ENCODE measurements at regions not wholly inside any gene's neighbourhood (a gene's known extent, or its start where the extent isn't known, plus 50 kb on each side); places are given as distances from the start of the nearest gene placed in this dataset.
"Not testable (repeated sequence)": the region's sequence is repeated elsewhere in the genome, so short reads cannot be mapped to it uniquely, and the experiment has no call there.

DNA sequence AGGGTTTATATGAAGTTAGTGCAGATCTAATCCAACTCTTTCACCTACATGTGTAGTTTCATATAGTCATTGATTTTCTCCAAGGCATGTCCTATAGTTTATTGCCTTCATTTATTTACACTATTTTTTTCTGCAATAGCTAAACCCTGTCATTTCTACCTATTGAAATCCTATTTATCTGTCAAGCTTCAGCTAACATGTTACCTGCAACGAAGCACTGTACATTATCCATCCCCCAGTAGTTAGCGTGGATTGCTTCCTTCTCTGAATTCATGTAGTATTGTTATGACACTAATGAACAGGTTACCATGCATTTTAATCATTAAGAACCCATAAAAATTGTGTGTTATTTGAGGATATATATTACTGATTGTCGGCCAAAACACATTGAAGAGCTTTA lies 742.9 kb upstream of the PCDH20 start:
- TF ChIP-seq, protein P1, sequence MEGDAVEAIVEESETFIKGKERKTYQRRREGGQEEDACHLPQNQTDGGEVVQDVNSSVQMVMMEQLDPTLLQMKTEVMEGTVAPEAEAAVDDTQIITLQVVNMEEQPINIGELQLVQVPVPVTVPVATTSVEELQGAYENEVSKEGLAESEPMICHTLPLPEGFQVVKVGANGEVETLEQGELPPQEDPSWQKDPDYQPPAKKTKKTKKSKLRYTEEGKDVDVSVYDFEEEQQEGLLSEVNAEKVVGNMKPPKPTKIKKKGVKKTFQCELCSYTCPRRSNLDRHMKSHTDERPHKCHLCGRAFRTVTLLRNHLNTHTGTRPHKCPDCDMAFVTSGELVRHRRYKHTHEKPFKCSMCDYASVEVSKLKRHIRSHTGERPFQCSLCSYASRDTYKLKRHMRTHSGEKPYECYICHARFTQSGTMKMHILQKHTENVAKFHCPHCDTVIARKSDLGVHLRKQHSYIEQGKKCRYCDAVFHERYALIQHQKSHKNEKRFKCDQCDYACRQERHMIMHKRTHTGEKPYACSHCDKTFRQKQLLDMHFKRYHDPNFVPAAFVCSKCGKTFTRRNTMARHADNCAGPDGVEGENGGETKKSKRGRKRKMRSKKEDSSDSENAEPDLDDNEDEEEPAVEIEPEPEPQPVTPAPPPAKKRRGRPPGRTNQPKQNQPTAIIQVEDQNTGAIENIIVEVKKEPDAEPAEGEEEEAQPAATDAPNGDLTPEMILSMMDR (IDR thresholded peaks at IDR 0.05; ENCODE audit: low read depth, low read length), result no peak
- DNase-seq (ENCODE audit: extremely low read depth, low read depth), result no peak

- not testable (repeated sequence) for DNase-seq (ENCODE audit: extremely low read depth, low read depth)
Observed at GRCh38 chr13:62151724-62152123, 736.1 kb upstream of the PCDH20 start.

- no peak for DNase-seq (ENCODE audit: extremely low read depth, low read depth)
- TF ChIP-seq, protein P1 (IDR thresholded peaks at IDR 0.05; ENCODE audit: low read depth, low read length), result no peak
Observed at GRCh38 chr13:62142048-62142447, 726.4 kb upstream of the PCDH20 start.

GRCh38 chr13:62139597-62139996 lies 723.9 kb upstream of the PCDH20 start:
- TF ChIP-seq, protein P1 (IDR thresholded peaks at IDR 0.05; ENCODE audit: low read depth, low read length), result no peak
- no peak for DNase-seq (ENCODE audit: extremely low read depth, low read depth)

- TF ChIP-seq, protein P1 (IDR thresholded peaks at IDR 0.05; ENCODE audit: low read depth, low read length), result no peak
- DNase-seq (ENCODE audit: extremely low read depth, low read depth), result no peak
Observed at GRCh38 chr13:62137629-62138405, 722.2 kb upstream of the PCDH20 start.

DNA sequence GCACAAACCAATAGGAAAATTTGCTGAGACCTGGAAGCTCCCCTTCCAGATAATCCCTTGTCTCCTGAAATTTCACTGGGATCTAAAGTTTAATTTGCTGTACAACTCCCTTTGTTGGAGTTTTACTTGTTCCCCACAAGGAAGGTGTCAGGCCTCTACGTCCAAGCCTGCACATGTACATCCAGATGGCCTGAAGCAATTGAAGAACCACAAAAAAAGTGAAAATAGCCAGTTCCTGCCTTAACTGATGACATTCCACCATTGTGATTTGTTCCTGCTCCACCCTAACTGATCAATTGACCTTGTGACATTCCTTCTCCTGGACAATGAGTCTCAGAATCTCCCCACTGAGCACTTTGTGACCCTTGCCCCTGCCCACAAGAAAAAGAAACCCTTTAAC lies 716.0 kb upstream of the PCDH20 start:
- DNase-seq (ENCODE audit: extremely low read depth, low read depth), result no peak
- TF ChIP-seq, protein P1 (IDR thresholded peaks at IDR 0.05; ENCODE audit: low read depth, low read length), result no peak

DNA sequence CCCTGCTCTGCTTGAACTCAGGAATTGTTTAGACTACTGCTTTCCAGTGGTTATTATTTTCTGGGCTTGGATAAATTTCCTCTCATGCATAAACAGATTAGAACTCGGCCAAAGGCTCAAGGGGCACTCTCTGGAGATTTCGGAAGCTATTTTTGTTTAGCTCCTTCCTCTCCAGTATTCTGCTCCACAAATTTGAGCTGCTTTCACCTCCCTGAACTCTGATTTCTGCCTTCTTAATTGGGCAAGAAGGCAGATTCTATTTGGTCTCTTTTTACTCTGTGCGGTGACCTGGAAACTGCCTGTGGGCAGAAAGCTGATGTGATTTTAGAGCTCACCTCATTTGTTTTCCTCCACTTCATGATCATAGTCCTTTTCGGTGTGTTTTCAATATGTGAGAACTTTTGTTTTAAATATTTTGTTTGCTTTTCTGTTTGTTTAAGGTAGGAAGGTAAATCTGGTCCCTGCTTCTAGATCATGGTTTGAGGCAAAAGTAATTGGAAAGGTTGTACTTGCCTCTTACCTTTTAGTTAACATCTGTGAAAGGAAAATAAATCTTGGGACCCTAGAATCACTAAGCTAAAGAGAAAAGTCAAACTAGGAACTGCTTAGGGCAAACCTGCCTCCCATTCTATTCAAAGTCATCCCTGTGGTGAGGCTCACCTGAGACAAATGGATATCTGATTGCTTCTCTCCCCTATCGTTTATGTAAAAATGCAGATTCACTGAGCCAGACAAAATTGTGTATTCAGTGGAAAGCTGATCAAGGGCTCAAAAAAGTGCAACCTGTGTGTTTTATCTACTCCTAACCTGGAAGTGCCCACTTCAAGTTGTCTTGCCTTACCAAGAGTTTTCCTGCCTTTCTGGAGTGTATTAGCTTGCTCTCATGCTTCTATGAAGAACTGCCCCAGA lies 714.7 kb upstream of the PCDH20 start:
- TF ChIP-seq, protein P1 (IDR thresholded peaks at IDR 0.05; ENCODE audit: low read depth, low read length), result no peak
- DNase-seq (ENCODE audit: extremely low read depth, low read depth), result no peak

Data from AG09319 (cell line).